HG03025 (cell line): ENCODE measurements at regions not wholly inside any gene's neighbourhood (a gene's known extent, or its start where the extent isn't known, plus 50 kb on each side); places are given as distances from the start of the nearest gene placed in this dataset.

Source experiments
- ATAC-seq: cut with Tn5 transposase; IDR thresholded peaks from one replicate; pipeline ENCODE4 v1.9.1; 2021; ENCODE audit warnings: mild to moderate bottlenecking, moderate library complexity; ENCODE audit not compliant: unreplicated experiment, low FRiP score

DNA sequence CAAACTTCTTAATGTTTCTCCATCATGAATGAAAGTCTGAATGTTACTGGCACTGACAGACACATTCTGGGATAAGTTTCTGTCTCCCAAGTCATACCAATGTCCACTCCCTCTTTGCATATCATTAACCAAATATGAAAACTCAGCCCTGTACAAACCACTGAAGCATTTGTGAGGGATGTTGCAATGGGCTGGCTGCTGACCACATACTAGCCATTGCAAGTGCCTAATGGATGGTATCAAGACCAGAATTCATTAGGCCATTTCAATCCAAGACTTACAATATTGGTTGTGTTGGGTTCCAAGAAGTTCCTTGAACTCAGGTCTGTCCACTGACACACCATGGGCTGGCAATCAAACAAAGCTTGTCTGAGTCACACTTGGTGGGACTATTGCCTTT is 73.8 kb downstream of the CBLN2 start:
- ATAC-seq, result no peak

DNA sequence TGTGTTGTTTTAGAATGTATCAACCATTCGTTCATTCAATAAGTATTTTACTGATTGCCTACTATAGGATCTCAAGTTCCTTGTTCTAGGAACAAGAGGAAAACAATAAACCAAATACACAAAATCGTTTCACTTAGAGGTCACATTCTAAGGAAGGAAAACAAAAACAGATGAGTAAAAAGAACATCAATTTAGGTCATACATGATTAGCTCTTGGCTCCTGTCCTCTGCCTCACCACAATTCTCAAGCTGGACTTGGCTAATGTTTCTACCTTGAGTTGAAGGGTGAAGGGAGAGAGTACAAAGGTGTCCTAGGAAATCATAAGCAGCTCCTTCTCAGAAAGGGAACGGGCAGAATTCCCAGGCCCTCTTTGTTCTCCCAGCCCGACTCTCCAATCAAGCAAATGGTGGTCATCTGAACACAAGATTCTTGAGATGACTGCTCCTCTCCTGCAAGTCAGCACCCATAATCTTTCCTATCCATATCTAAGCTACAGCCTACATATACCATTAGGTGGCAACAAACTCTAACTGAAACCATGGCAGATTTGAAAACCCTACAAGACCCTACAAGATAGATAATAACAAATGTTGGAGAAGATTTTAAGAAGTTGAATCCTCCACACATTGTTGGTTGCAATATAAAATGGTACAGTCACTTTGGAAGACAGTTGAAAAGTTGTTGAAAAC is 76.0 kb downstream of the CBLN2 start:
- no peak for ATAC-seq

DNA sequence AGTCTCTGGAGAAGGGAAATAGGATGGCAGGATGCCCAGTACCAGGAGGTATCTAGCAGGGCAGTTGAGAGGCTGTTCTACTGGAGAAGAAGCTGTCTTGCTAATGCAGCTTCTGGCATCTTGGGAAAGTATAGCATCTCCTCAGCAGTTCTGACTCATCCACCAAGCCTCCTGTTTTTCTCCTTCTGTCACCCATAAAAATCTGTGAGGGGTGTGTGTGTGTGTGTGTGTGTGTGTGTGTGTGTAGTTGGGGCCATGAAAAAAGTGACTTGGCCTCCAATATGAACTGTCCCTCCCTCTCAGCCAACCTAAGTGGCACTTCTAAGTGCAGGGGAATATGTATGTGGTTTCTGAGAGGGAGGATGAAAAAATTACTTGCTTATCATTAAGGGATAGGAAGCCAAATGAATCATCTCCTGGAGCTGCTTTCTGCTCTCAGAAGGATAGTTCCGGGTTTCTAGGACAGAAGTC is 83.9 kb downstream of the CBLN2 start:
- ATAC-seq, result no peak

DNA sequence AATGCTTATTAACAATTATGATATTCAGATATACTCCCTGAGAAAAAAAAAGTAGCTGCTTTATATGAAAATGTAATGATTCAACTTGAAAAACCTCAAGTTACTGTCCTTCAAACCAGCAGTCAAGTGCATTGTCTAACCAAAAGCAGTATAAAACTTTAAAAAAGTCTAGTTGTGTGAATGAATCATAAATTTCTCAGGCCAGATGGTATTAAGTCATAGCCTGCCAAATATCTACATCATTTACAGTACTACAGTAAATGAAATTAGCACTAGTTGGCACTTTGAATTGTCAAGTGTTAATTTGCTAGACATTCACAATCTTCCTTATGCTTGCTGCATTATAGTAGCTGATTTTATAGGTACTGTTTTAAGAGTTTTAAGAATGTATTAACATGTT is 85.9 kb downstream of the CBLN2 start:
- no peak for ATAC-seq

DNA sequence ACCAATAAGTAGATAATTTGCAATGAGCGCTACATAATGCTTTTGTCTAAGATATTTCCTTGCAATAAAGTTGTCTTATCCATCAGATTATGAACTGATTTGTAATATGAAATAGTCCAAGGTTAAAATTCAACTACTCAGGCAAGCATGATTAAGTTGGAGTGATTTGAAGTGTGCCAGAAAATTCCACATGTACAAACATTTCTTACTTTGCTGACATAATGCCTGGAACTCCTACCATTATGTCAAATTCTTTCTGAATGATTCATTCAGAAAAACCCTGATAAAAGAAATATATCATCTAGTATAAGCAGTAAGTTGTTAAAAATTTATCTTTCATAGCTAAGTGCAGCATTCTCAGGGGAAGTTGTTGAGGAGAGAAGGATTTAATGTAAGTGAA is 87.3 kb downstream of the CBLN2 start:
- no peak for ATAC-seq

DNA sequence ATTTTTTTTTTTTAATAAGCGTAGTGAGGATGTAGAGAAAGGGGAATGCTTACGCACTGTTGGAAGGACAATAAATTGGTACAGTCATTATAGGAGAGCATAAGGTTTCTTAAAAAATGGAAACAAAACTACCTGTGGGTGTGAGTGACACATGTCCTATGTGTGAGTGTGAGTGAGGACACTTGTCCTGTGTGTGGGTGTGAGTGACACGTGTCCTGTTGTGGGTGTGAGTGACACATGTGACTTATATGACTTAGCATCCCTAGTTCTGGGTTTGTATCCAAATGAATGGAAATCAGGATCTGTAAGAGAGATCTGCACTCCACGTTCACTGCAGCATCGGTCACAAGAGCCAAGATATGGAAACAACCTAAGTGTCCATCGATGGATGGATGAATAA is 91.8 kb downstream of the CBLN2 start:
- no peak for ATAC-seq

DNA sequence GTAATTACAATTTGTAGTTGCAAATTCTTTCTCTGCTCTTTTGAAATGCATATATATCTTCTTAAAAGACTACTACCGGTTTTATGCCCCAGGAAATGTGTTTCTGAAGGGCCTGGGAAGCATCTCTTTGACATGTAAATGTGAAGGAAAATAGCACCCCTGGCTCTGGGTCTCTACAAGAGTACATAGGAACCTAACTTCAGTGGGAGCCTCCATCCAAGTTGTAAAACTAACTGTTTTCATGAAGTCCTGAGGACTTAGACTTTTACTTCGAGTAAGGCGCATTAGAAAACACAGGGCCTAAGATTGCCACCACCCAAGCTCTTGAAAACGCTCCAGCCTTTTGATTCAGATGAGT is 99.4 kb downstream of the CBLN2 start:
- no peak for ATAC-seq

DNA sequence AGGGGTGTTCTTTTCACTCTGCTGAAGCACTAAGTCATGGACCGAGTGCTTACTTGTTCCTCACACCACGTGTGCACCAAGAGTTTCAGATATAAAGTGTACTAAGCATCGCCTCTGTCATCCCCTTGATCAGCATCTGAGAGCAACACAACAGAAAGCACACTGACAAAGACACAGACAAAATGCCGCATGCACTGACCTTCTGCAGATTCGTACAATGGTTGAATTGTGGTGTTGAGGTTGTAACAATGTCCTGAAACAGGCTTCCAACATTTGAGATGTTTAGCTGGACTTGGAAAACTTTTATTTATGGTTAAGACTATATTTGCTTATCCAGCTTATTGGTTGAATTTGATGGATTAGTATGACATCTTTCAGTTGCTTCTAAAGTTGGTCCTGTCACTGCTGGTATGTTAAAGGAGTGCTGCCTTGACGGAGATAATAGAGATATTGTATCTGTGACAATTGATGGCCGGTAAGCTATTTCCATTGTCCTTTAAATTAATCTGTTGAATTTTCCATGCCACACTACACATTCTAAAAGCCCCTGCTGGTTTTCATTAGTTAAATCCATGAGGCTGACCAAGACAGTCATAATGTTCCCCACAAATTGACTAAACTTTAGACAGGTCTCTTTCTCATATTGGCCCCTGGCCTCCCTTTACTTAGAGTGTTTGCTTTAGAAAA is 99.9 kb downstream of the CBLN2 start:
- ATAC-seq, result no peak

DNA sequence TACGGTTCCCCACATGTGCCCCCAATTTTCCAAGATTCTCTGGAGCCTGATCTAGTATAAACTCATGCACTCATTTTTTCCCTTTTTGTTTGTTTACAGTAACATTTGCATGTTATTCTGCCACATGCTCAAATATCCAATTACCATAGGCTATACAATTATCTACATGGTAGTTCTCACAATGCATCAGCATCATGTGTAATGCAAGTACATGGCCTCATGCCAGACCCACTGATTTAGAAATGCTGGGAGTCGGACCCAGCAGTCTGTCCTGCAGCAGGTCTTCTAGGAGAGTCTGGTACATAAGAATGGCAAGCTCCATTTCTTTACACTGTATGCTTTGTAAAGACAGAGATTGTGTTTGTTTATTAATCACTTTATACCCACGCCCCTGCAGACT is 107.7 kb downstream of the CBLN2 start:
- no peak for ATAC-seq

DNA sequence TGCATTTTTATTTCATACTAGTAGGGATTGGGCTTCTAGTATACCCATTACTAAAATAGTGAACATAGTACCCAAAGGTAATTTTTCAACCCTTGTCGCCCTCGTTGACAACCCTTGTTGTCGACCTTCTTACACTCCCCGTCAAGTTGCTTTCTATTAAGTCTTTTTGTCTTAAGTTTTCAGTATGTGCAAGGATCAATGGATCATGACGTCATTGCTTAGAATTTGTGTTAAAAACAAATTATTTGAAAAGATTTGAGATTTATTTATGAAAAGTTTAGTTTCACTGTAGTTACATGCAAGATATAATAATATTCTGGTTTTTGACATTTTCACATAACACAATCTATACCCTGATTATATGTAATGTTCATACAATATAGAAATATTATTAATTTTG is 110.4 kb downstream of the CBLN2 start:
- ATAC-seq, result no peak

DNA sequence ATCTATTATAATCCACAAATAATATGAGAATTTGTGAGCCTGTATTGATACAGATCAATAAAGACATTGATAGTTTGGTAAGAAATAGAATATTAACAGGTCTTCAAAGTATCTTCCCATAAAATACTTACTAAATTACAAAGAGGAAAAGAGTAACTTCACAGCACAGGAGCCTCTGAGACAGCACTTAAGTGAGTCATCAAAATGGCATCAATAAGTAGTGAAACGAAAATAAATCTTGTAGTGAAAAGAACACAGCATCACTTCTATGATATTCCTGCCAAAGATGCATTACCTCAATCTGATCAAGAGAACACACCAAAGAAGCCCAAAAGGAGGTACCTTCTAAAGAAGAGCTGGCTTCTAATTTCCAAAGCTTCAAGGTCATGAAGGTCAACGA is 116.4 kb downstream of the CBLN2 start:
- no peak for ATAC-seq

DNA sequence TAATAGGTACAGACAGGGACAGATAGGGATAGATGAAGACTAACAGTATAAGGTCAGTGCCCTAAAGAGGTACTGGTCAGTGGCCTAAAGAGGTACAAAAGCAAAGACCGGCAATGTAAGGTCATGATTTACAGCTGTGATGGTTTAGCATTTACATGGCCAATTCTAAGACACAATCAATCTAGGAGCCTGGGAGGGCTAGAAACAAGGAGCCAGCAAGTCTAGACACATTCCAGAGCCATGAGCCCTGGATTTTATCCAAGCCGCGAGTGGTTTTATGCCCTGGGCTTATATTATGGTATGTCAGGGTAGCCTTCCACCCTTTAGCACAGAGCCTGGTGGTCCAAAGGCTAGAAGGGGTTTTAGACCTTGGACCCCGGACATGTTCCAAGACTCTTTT is 124.2 kb downstream of the CBLN2 start:
- ATAC-seq, result no peak

DNA sequence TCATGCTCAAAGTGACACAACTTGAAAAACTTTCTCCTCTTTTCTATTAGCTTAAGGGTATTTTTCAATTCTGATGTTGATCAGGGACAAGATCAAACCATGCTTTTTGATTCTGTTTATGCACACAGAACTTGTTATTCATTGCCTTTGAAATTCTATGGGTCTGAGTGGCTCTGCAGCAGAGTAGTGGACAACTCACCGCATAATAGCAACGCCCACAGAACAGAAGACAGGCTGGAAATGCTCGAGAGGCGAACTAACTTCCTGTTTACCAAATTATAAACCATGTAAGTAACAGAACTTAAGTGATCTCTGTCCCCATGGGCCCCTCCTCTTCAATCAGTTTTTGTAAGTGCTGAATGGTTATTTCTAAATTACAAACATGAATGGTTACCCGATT is 131.2 kb downstream of the CBLN2 start:
- ATAC-seq, result no peak

DNA sequence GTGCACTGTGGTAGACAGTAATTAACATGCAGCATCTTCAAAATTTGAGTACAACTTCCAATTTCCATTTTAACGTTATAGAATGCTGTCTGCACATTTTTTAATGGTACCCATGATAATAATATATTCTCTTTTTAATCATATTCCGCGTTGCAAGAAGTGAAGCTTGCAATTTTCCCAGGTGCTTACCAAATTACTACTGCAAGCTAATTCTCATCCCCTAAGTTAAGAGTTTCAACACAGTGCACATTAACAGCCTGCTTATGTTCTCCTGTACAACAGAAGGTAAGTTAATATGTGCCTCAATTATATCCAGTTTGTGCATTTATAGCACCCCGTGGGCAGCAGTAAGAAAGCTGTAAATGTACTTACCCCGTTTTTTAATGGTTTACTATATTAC is 132.9 kb downstream of the CBLN2 start:
- no peak for ATAC-seq

DNA sequence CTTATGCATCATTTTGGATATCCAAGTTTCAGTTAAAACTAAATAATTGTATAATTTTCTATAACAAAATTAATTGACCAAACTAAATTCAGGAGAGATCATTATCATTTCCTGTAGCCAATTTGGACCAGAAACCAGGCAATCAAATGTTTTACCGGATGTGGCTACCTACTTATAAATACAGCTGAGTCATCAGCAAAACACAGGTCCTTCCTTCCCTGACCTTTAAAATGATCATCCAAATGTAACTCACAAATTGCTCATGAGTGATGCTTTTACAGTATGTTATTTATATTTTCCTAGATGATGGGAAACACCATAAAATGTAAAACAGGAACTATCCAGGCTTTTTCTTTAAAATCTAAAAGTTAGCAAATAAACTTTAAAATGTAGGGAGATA is 133.7 kb downstream of the CBLN2 start:
- ATAC-seq, result no peak

DNA sequence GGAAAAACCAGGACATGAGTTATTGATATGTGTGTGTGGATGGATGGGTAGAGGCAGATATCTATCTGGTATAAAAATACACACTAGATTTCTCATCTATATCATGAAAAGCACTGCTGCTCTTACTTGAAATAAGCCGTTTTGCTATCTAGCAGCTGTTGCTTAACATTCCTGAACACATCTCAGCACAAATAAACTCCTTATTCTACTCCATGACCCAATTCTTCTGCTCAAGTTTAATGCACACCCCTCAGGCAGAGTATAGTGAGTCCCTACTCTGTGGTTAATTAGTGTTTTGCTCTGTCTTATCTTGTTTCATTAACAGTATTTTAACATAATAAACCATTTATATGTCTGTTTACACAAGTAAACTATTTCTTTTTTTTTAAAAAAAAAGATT is 134.2 kb downstream of the CBLN2 start:
- ATAC-seq, result no peak

DNA sequence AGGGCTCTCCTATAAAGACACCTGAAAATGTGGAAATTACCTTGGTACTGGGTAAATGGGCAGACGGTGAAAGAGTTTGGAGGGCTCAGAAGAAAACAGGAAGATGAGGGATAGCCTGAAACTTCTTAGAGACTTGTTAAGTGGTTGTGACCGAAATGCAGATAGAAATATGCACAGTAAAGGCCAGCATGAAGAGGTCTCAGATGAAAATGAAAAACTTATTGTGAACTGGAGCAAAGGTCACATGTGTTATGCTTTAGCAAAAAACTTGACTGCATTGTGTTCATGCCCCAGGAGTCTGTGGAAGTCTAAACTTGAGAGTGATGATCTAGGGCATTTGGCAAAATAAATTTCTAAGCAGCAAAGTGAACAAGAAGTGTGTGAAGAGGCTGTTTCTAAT is 137.1 kb downstream of the CBLN2 start:
- no peak for ATAC-seq

DNA sequence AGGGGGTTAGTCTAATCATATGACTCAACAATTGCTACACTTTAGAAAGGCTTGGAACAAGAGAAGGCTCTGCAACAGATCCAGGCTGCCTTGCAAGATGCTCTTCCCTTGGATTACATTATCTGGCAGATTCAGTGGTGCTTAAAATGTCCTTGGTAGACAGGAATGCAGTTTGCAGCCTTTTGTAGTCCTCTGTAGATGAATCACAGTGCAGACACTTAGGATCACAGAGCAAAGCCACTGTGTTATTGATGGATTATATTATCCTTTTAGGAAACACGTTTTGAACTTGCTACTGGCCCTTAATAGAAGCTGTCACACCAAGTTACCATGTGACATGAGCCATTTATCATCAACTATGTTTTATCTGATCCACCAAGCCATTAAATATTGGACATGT is 152.2 kb downstream of the CBLN2 start:
- ATAC-seq, result no peak

DNA sequence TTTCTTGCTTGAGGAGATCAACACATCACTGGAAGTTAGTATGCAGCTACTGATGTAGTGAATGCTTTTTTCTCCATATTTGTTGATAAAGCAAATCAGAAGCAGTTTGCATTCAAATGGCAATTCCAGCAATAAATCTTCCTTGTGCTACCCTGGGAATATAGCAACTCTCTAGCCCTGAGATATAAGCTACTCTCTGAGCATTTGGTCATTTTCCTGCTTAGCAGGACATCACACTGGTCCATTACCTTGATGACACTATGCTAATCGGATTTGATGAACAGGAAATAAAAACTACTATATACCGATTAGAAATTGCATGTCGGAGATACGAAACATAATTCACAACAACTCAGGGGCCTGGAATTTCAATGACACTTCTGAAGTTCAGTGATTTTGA is 152.7 kb downstream of the CBLN2 start:
- ATAC-seq, result no peak

DNA sequence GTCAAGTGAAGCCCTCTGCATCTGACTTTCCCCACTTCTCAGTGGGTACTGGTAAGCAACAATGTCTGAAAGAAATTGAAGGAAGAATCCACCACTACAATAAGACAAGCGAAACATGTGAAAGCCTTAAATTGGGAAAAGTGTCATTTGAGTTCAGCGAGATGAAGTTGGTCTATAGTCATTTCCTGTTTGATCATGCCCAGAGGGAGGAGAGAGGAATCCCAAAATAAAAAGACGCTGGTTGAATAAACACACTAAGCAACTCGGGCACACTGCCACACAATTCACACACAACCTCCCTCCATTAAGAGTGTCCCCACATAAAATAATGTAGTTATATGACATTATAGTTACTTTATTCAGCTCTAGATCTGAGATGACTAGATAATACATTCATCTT is 166.1 kb downstream of the CBLN2 start:
- ATAC-seq, result no peak

DNA sequence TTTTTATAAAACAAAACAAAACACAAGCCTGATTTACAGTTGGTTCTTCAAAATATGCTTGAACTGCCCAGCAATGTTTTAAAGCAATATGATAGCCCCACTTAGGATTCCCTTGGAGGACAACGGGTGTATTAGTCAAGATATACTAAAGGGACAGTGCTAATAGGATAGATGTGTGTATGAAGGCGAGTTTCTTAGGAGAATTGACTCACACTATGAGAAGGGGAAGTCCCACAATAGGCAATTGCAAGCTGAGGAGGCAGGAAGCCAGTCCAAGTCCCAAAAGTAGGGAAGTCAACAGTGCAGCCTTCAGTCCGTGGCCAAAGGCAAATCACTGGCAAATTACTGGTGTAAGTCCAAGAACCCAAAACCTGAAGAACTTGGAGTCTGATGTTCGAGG is 167.9 kb downstream of the CBLN2 start:
- ATAC-seq, result no peak

DNA sequence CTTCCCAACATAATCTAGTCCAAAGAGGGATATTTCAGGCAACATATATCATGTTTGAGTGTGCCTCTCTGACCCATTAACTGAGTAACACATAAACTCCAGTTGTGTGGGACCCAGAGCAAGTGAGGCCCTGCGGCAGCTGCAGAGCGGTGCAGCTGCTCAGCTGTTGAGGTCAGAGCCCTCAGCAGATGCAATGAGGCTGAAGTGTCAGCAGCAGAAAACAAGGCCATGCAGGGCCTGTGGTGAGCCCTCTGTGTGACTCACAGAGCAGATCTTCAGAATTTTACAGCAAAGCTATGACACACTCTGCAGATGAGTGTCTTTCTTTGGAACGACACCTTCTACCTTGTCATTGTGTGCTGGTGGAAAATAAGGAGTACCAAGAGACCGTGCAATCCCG is 168.5 kb downstream of the CBLN2 start:
- no peak for ATAC-seq

DNA sequence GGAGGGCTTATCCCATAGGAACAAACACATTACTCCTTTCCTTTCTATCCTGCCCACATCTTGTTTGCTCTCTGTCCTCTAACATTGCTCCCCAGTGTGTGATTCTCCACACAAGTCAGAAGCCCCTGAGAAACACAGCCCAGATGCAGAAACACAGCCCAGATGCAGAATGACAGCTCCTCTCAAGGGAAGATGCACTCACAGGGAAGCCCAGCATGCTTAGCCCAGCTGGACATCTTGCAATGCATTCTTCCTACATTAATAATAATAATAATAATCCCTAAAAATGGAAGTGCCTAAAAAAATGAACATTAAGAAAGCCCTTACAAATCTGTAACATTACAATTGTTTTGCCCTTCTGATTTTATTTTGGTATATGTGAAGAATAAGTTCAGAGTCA is 172.1 kb downstream of the CBLN2 start:
- ATAC-seq, result no peak
